ENCODE measurements at regions not wholly inside any gene's neighbourhood (a gene's known extent, or its start where the extent isn't known, plus 50 kb on each side); places are given as distances from the start of the nearest gene placed in this dataset.

DNA sequence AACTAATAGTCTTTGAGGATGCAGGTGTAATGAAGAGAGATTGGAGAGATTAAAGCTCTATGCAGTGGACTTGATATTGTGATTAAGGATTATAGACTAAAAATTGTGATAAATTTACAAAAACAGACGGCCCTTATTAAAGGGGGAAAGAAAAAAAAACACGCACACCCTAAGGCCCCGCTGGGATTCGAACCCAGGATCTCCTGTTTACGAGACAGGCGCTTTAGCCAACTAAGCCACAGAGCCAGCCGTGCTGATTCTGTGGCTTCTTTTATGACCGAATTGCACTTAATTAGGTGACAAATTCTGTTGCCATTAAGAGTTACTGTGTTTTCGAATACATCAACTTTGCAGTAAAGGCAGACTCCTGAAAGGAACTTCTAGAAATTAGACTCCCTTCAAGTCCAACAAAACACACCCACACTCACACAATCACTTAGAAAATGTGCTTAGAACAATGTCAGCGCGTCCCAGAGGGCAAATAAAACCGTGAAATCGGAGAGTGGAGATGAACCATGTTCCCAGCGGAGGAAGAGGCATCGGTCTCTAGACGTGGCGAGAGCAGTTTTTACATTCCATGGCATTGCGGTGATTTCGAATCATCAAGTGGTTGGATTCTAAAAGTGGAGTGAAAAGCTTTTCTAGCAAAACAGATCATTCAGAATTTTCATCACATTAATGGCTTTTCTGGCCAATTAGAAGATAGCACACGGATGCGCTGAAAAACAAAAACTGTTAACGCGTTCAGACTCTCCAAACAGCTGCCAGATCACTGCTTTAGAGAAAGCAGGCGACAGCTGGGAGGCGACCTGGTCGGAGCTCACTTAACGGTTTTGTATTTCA, 122.6 kb downstream of the GPX5 start:
- TF ChIP-seq, protein P1, sequence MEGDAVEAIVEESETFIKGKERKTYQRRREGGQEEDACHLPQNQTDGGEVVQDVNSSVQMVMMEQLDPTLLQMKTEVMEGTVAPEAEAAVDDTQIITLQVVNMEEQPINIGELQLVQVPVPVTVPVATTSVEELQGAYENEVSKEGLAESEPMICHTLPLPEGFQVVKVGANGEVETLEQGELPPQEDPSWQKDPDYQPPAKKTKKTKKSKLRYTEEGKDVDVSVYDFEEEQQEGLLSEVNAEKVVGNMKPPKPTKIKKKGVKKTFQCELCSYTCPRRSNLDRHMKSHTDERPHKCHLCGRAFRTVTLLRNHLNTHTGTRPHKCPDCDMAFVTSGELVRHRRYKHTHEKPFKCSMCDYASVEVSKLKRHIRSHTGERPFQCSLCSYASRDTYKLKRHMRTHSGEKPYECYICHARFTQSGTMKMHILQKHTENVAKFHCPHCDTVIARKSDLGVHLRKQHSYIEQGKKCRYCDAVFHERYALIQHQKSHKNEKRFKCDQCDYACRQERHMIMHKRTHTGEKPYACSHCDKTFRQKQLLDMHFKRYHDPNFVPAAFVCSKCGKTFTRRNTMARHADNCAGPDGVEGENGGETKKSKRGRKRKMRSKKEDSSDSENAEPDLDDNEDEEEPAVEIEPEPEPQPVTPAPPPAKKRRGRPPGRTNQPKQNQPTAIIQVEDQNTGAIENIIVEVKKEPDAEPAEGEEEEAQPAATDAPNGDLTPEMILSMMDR (IDR thresholded peaks at IDR 0.05; ENCODE audit: poor library complexity), result no peak
- TF ChIP-seq EZH2 (IDR thresholded peaks at IDR 0.05; ENCODE audit: borderline replicate concordance) (no peak), EZH2phosphoT487 (IDR thresholded peaks at IDR 0.05; ENCODE audit: low read depth, severe bottlenecking, unreplicated experiment) (no peak)

Measured in hepatocyte (in vitro differentiated cells).